SH-SY5Y (cell line): ENCODE measurements at regions not wholly inside any gene's neighbourhood (a gene's known extent, or its start where the extent isn't known, plus 50 kb on each side); places are given as distances from the start of the nearest gene placed in this dataset.

Source experiments
- GATA2 ChIP-seq: IDR thresholded peaks from 2 replicates; pipeline ENCODE4 v1.6.1; 2011; ENCODE audit warnings: mild to moderate bottlenecking, low read depth, low read length
- GATA3 ChIP-seq: IDR thresholded peaks from 2 replicates; pipeline ENCODE4 v1.6.1; 2011; ENCODE audit warnings: low read depth, mild to moderate bottlenecking, low read length, moderate library complexity

GRCh38 chr14:83462759-83463158 is 1929.1 kb upstream of the SEL1L start:
- TF ChIP-seq GATA3 (no peak), GATA2 (peak; percentile 86)

- TF ChIP-seq GATA3 (no peak), GATA2 (no peak)
Observed at GRCh38 chr14:83463500-83464098, 1929.9 kb upstream of the SEL1L start.

GRCh38 chr14:83467811-83468210 is 1934.2 kb upstream of the SEL1L start:
- TF ChIP-seq GATA3 (no peak), GATA2 (no peak)

- TF ChIP-seq GATA3 = no peak
Observed at GRCh38 chr14:83470466-83470865, 1936.8 kb upstream of the SEL1L start.

- TF ChIP-seq GATA2 (no peak), GATA3 (no peak)
Observed at GRCh38 chr14:83470959-83471695, 1937.5 kb upstream of the SEL1L start.

- TF ChIP-seq GATA3 = no peak
- no peak for TF ChIP-seq GATA2
Observed at GRCh38 chr14:83473416-83474235, 1940.0 kb upstream of the SEL1L start.

- TF ChIP-seq GATA2 (no peak), GATA3 (no peak)
Observed at GRCh38 chr14:83478741-83479140, 1945.1 kb upstream of the SEL1L start.

- TF ChIP-seq GATA2 (peak; percentile 69), GATA3 (peak; percentile 47; the same call in 1 of the 2 replicates)
Observed at GRCh38 chr14:83483063-83483462, 1949.4 kb upstream of the SEL1L start.

- TF ChIP-seq GATA2 (no peak), GATA3 (no peak)
Observed at GRCh38 chr14:83485591-83485990, 1951.9 kb upstream of the SEL1L start.

- TF ChIP-seq GATA2 = no peak
- TF ChIP-seq GATA3 = no peak
Observed at GRCh38 chr14:83491091-83491490, 1957.4 kb upstream of the SEL1L start.

GRCh38 chr14:83520837-83521236 is 1987.2 kb upstream of the SEL1L start:
- TF ChIP-seq GATA3 (peak; percentile 84), GATA2 (peak; percentile 87; the same call in 1 of the 2 replicates)

GRCh38 chr14:83529531-83529930 is 1995.9 kb upstream of the SEL1L start:
- TF ChIP-seq GATA2 (no peak), GATA3 (no peak)

- no peak for TF ChIP-seq GATA2
- no peak for TF ChIP-seq GATA3
Observed at GRCh38 chr14:83533734-83534133, 1996.2 kb upstream of the FLRT2 start.

GRCh38 chr14:83534995-83535394 is 1994.9 kb upstream of the FLRT2 start:
- TF ChIP-seq GATA3 (no peak), GATA2 (no peak)

- no peak for TF ChIP-seq GATA3
- no peak for TF ChIP-seq GATA2
Observed at GRCh38 chr14:83535444-83535843, 1994.5 kb upstream of the FLRT2 start.
